ENCODE measurements at regions not wholly inside any gene's neighbourhood (a gene's known extent, or its start where the extent isn't known, plus 50 kb on each side); places are given as distances from the start of the nearest gene placed in this dataset.
"Not testable (repeated sequence)": the region's sequence is repeated elsewhere in the genome, so short reads cannot be mapped to it uniquely, and the experiment has no call there.

- DNase-seq (ENCODE audit: low read depth) = no peak
These were observed 292.3 kb upstream of the EYS start for GRCh38 chr6:65999288-65999791.

- DNase-seq (ENCODE audit: low read depth) = no peak
These were observed 291.5 kb upstream of the EYS start for GRCh38 chr6:65998544-65998943.

GRCh38 chr6:65997539-65997938 is 290.5 kb upstream of the EYS start:
- DNase-seq (ENCODE audit: low read depth) = no peak

- no peak for DNase-seq (ENCODE audit: low read depth)
These were observed 289.1 kb upstream of the EYS start for GRCh38 chr6:65996096-65996495.

GRCh38 chr6:65989676-65990075 is 282.6 kb upstream of the EYS start:
- DNase-seq (ENCODE audit: low read depth) = no peak

GRCh38 chr6:65988006-65988405 is 281.0 kb upstream of the EYS start:
- DNase-seq (ENCODE audit: low read depth) = peak; percentile 28

GRCh38 chr6:65984089-65984488 is 277.1 kb upstream of the EYS start:
- no peak for DNase-seq (ENCODE audit: low read depth)

GRCh38 chr6:65979120-65979519 is 272.1 kb upstream of the EYS start:
- DNase-seq (ENCODE audit: low read depth) = no peak

- not testable (repeated sequence) for DNase-seq (ENCODE audit: low read depth)
These were observed 264.2 kb upstream of the EYS start for GRCh38 chr6:65971252-65971651.

- no peak for DNase-seq (ENCODE audit: low read depth)
These were observed 257.2 kb upstream of the EYS start for GRCh38 chr6:65964261-65964660.

GRCh38 chr6:65955034-65955433 is 248.0 kb upstream of the EYS start:
- no peak for DNase-seq (ENCODE audit: low read depth)

- DNase-seq (ENCODE audit: low read depth) = no peak
These were observed 241.0 kb upstream of the EYS start for GRCh38 chr6:65948062-65948461.

- DNase-seq (ENCODE audit: low read depth) = no peak
These were observed 236.5 kb upstream of the EYS start for GRCh38 chr6:65943548-65943947.

- no peak for DNase-seq (ENCODE audit: low read depth)
These were observed 236.0 kb upstream of the EYS start for GRCh38 chr6:65943051-65943450.

GRCh38 chr6:65938000-65938399 is 231.0 kb upstream of the EYS start:
- DNase-seq (ENCODE audit: low read depth) = no peak

GRCh38 chr6:65935412-65935811 is 228.4 kb upstream of the EYS start:
- DNase-seq (ENCODE audit: low read depth) = no peak

GRCh38 chr6:65933390-65933789 is 226.4 kb upstream of the EYS start:
- DNase-seq (ENCODE audit: low read depth) = no peak

GRCh38 chr6:65927141-65927540 is 220.1 kb upstream of the EYS start:
- no peak for DNase-seq (ENCODE audit: low read depth)

GRCh38 chr6:65924411-65924810 is 217.4 kb upstream of the EYS start:
- DNase-seq (ENCODE audit: low read depth) = no peak

- no peak for DNase-seq (ENCODE audit: low read depth)
These were observed 215.0 kb upstream of the EYS start for GRCh38 chr6:65922049-65922448.

GRCh38 chr6:65908065-65908464 is 201.0 kb upstream of the EYS start:
- DNase-seq (ENCODE audit: low read depth) = no peak

- DNase-seq (ENCODE audit: low read depth) = no peak
These were observed 197.0 kb upstream of the EYS start for GRCh38 chr6:65903992-65904391.

GRCh38 chr6:65900928-65901327 is 193.9 kb upstream of the EYS start:
- DNase-seq (ENCODE audit: low read depth) = no peak

GRCh38 chr6:65896140-65896539 is 189.1 kb upstream of the EYS start:
- DNase-seq (ENCODE audit: low read depth) = no peak

GRCh38 chr6:65876668-65877067 is 169.6 kb upstream of the EYS start:
- no peak for DNase-seq (ENCODE audit: low read depth)

All from forelimb muscle (tissue), 1 donor.